GOT3 (cell line): ENCODE measurements at regions not wholly inside any gene's neighbourhood (a gene's known extent, or its start where the extent isn't known, plus 50 kb on each side); places are given as distances from the start of the nearest gene placed in this dataset.

ENCODE experiments used
- DNase-seq: peaks from one replicate; lab custom pipeline; 2025; ENCODE audit warnings: mixed read lengths; lab: John Stamatoyannopoulos, UW

DNA sequence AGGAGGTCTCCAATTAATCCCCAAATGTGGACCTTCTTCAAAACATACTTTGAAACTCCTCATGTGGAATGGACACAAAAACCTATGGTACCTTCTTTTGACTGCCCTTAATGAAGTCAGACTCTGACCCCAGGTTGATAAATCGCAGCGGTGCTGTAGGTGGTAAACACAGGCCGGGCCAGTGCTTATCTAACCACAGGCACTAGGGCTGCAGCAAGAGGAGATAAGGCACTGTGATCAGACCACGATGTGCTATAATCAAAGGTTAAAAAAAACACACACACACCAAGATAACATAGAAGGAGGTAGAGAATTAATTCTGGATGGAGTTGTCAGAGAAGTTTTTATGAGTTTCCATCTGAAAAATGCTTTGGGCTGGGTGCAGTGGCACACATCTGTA lies 52.3 kb upstream of the SIPA1L2 start:
- DNase-seq = no peak

DNA sequence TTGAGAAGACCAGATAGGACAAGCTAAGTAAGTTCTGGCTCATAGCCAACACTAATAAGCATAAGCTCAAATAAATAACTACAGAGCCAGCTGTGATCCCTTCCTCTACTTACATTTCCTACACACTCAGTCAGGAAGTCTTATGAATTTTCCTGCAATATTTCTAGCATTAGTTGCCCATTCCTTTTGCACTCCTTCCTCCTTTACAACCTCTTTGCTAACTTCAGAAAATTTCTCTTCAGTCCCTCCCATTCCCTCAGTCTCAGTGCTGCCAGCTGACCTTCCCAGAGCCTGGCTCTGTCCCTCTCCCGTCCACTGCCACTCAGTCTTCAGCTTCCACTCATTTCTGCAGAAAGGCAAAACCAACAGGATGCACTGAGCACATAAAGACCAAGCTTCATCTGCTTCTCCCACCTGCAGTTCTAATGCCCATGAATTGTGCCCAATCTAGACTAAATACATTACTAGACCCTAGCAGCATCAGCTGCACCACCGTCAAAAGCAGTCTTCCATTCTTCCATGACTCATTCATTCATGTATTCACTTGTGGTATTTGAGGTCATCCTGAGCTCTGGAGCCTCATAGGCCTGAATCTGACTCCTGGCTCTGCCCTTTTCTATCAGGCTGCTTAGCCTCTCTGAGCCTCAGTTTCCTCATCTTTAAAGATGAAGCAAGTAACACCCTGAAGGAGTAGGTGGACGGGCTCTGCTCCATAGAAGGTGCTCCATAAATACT lies 54.6 kb upstream of the SIPA1L2 start:
- no peak for DNase-seq

DNA sequence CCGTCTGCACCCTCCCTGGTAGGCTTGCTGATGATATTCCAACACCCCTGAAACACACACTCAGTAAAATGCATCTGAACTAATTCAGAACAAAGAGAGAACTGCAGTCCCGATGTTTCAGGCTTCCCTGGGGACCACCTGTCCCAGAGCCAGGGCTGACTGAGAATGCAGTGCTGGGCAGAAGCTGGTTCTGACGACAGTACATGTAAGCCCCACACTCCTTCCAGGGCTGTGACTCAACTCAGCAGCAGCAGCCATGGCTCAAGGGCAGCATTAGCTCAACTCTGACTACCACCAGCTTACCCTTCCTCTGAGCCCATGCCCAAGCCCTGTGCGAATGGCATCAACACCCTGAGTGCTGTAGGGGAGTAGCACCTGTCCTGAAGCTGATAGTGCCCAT lies 56.4 kb upstream of the SIPA1L2 start:
- no peak for DNase-seq

GRCh38 chr1:232687304-232687703 lies 57.4 kb upstream of the SIPA1L2 start:
- no peak for DNase-seq

- no peak for DNase-seq
These were observed 57.8 kb upstream of the SIPA1L2 start for GRCh38 chr1:232687728-232688127.

DNA sequence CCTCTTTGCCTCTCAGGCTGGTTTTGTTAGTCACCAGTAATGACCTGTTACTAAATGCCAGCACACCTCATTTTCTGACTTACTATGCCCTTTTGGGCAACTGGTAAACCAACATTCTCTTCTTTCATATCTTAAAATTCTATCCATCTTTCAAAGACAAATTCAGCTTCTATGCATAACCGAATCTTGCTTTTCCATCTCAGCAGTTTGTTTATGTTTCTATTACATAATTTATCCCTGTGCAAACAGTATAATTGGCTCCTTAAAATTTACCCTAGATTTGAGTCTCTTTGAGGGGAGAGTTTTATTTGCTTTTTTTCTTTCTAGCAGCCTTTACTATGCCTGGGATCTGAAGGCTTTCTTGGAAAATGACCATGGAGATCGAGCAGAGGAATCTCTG lies 58.5 kb upstream of the SIPA1L2 start:
- no peak for DNase-seq

DNA sequence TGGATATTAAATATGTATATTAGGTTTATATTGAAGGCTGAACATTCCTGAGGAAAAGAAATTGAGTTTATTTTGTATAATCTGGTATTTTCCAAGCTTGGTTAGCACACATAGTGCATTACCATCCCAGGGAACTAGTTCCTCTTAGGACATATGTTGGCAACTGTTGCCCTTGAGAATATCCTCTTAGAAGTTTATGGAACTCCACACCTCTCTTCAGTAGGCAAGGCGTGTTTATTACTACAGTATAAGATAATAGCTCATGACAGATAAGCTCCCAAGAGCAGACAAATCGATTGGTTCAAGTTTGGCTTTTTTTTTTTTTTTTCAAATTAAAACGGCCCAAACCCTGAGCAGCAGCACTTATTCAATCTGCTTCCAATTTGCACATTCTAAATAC lies 59.8 kb upstream of the SIPA1L2 start:
- DNase-seq = no peak

DNA sequence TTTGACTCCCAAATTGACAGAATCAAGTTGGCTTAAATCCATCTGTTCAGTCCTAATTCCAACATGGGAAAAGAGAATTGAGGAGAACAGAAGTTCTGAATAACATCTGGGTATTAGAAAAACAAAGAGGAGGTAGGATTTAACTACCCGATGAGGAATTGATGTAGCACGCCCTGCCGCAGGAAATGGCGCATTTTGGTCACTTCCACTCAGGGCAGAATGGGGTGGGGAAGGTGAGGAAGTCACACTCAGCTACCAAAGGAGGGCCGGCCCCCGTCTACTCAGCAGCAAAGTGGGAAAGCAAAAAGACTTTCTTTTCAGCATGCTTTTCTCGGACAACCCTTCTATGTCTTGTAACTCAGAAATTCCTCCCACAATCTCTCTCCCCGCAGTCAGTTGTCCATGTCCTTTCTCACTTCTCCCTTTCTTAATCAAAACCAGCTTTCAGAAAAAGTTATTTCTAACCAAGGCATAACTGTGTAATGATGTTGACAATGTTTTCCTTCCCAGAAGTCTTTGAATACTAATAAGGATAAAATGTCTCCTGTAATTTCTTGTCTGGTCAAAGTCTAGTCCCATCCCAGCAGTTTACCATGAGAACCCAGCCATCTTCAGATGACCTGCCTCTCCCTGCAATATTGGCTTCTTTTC lies 60.5 kb upstream of the SIPA1L2 start:
- DNase-seq = no peak

DNA sequence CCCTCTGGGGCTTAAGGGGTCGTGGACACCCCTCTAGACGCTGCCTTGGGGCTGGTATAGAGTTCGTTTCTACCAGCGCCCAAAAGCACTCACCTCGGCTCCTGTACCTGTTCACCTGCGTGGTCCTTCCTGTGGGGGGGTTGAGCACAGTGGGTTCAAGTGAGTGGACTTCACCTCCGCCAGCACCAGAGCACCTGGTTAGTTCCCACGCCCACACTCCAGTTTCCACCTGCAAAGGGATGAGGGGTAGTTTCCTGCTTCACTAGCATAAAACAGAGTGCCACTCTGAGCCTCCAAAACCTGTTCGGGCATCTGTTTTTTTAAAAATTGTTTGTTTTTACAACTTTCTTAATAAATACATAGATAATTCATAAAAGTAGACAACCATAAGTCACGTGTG lies 64.5 kb upstream of the SIPA1L2 start:
- DNase-seq = no peak

GRCh38 chr1:232695621-232696385 lies 65.9 kb upstream of the SIPA1L2 start:
- DNase-seq = no peak

DNA sequence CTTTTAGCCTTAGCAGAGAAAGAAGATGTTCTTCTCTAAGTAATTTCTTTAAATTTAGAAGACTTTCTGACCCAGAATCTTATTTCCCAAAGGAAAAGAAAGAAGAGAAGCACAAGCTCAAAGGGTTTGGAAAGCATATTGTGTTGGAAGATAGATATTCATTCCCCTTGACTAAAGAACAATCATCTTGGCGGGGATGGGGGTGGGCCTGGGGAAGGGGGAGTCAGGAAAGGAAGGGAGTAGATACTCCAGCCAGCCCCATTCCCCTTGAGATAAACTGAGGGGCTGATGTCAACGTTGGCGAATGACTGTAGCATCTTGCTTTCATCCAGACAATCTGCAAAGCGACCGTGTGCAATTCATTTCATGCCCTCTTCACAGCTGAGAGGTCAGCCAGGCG lies 66.5 kb upstream of the SIPA1L2 start:
- no peak for DNase-seq

- no peak for DNase-seq
These were observed 67.4 kb upstream of the SIPA1L2 start for GRCh38 chr1:232697187-232697822.

GRCh38 chr1:232699814-232700213 lies 69.9 kb upstream of the SIPA1L2 start:
- no peak for DNase-seq

GRCh38 chr1:232702911-232703310 lies 73.0 kb upstream of the SIPA1L2 start:
- DNase-seq = no peak

- DNase-seq = no peak
These were observed 74.3 kb upstream of the SIPA1L2 start for GRCh38 chr1:232704256-232704655.

GRCh38 chr1:232704694-232705680 lies 75.1 kb upstream of the SIPA1L2 start:
- DNase-seq = peak; percentile 65

DNA sequence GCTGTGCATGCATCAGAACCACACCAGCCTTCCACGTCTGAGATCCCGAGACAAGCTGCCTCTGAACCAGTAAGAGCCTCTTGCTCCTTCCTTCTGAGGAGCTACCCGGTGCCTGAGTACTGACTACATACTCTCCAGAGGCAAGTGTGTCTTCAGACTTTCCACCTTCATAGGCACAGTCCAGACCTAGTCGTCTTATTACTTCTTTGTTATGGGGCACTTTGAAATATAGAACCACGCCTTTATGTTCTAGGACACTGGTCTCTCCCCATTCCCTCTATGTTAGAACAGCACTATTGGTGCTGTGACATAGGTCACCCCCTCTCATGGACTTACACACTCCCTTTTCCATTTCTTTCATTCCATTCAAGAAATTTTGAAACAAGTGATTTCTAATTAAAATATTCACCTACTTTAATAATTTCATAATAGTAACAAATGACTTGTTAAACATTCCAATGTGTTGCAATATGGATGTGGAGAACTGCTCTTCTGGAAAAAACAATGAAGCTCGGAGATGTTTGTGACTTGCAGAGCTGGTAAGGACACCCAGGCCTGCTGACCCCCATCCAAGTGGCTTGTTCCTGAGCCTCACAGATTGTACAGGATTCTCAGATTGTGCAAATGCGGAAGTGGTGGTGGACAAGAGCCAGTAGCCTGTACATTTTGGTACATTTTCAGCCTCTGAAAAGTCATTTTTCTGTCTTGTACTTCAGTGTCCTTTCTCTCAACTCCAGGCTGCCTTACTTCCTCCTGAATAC lies 76.1 kb upstream of the SIPA1L2 start:
- no peak for DNase-seq

GRCh38 chr1:232707142-232707541 lies 77.2 kb upstream of the SIPA1L2 start:
- DNase-seq = no peak

- no peak for DNase-seq
These were observed 79.5 kb upstream of the SIPA1L2 start for GRCh38 chr1:232709386-232709785.

GRCh38 chr1:232711996-232712395 lies 82.1 kb upstream of the SIPA1L2 start:
- no peak for DNase-seq

DNA sequence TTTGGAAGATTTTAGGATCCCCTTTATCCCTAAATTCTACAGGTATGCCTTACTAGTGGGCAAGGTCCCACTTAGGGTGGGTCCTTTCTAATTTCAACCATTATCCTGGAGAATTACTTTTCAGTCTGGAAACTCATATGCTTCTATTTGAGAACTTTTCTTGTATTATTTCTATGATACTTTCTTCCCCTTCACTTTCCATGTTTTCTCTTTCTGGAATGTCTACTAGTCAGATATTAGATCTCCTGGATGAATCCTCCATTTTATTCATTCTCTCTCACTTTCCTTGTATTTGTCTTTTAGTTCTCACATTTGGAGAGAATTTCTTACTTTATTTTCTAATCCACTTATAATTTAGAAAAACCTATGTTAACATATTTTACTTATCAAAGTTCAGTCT lies 83.9 kb upstream of the SIPA1L2 start:
- no peak for DNase-seq
